ENCODE measurements at regions not wholly inside any gene's neighbourhood (a gene's known extent, or its start where the extent isn't known, plus 50 kb on each side); places are given as distances from the start of the nearest gene placed in this dataset.

DNA sequence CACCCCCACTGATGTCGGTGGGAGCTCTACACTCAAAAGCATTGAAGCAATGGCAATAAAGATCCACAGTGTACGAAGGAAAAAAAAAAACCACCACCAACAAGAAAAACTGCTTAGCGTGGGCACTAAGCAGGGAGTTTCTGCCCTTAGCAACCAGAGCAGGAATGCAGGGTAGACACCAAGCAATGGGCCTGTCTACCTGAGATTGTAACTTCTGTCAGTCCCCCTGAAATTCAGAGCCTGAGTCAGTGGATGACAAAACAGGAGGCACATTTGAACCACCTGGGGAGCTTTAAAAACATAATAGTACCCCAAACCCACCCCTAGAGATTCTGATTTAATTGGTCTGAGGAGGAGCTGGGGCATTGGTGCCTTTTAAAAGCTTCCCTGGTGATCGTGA lies 275.2 kb downstream of the SATB1 start:
- H3K9me1 ChIP-seq (ENCODE audit: control insufficient read depth, extremely low read depth, insufficient read depth, low read length), result no peaks in the 10 kb centered on the region
- no peak for FAIRE-seq
- no peak overlapping the region for H3K4me2 ChIP-seq (ENCODE audit: control insufficient read depth, extremely low read depth, insufficient read depth, low read depth, low read length)
- no peaks in the 10 kb centered on the region for H3K27me3 ChIP-seq (ENCODE audit: control insufficient read depth, extremely low read depth, insufficient read depth, low read length)
- H3K9me3 ChIP-seq (ENCODE audit: control insufficient read depth, low read depth, low read length), result no peaks in the 10 kb centered on the region
- no peaks in the 10 kb centered on the region for H3K79me2 ChIP-seq (ENCODE audit: control insufficient read depth, insufficient read depth, low read length)
- no peak for DNase-seq (ENCODE audit: low read depth, low spot score)
- no peak overlapping the region for H2AFZ ChIP-seq (ENCODE audit: control insufficient read depth, low read length)
- peaks cover 8% of the 10 kb centered on the region for H3K4me1 ChIP-seq (ENCODE audit: control insufficient read depth, extremely low read depth, insufficient read depth, low read length)
- no peak overlapping the region for H3K4me3 ChIP-seq (ENCODE audit: control insufficient read depth in 2 of 3, extremely low read depth in 1 of 3, insufficient read depth in 2 of 3, low read depth in 1 of 3, low read length in 3 of 3)
- H3K9ac ChIP-seq (ENCODE audit: control insufficient read depth, extremely low read depth, insufficient read depth, low read length), result no peak overlapping the region
- H4K20me1 ChIP-seq (ENCODE audit: control insufficient read depth, extremely low read depth, insufficient read depth, low read length), result no peaks in the 10 kb centered on the region
- no peak for TF ChIP-seq EZH2 (IDR thresholded peaks at IDR 0.05; ENCODE audit: low read length)
- no peak overlapping the region for H3K27ac ChIP-seq (ENCODE audit: control insufficient read depth, insufficient read depth, low read length)
- H3K36me3 ChIP-seq (ENCODE audit: control insufficient read depth in 2 of 2, extremely low read depth in 1 of 2, insufficient read depth in 2 of 2, low read length in 2 of 2), result no peaks in the 10 kb centered on the region
- dilution Hi-C loops (cut with MboI; ENCODE audit: extremely low pct_ligation_motif_present, low sequenced_read_pairs), result no loop called here

DNA sequence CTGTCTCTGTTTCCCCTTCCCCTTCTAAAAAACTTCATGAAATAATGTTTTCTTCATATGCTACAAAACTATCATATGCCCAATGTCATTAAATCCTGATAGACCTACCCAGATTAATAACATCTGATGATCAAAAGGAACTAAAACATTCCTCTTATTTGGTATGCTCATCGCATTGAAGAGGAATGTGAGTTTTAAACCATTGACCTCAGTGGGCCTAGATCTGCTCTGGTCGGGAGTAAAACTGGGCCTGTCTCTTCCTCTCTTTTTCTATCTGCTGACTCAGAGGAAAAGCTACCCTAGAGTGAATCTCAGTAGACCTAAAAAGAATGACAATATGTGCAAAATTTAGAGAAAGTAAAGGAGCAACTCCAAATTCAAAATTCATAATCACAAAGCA lies 275.8 kb downstream of the SATB1 start:
- H3K4me2 ChIP-seq (ENCODE audit: control insufficient read depth, extremely low read depth, insufficient read depth, low read depth, low read length), result no peak overlapping the region
- no peaks in the 10 kb centered on the region for H3K9me3 ChIP-seq (ENCODE audit: control insufficient read depth, low read depth, low read length)
- no peak overlapping the region for H3K9ac ChIP-seq (ENCODE audit: control insufficient read depth, extremely low read depth, insufficient read depth, low read length)
- no peaks in the 10 kb centered on the region for H3K36me3 ChIP-seq (ENCODE audit: control insufficient read depth in 2 of 2, extremely low read depth in 1 of 2, insufficient read depth in 2 of 2, low read length in 2 of 2)
- no peak for FAIRE-seq
- no peaks in the 10 kb centered on the region for H3K9me1 ChIP-seq (ENCODE audit: control insufficient read depth, extremely low read depth, insufficient read depth, low read length)
- no peaks in the 10 kb centered on the region for H4K20me1 ChIP-seq (ENCODE audit: control insufficient read depth, extremely low read depth, insufficient read depth, low read length)
- no peak overlapping the region for H3K4me3 ChIP-seq (ENCODE audit: control insufficient read depth in 2 of 3, extremely low read depth in 1 of 3, insufficient read depth in 2 of 3, low read depth in 1 of 3, low read length in 3 of 3)
- H3K27ac ChIP-seq (ENCODE audit: control insufficient read depth, insufficient read depth, low read length), result no peak overlapping the region
- DNase-seq (ENCODE audit: low read depth, low spot score), result no peak
- H2AFZ ChIP-seq (ENCODE audit: control insufficient read depth, low read length), result no peak overlapping the region
- TF ChIP-seq EZH2 (IDR thresholded peaks at IDR 0.05; ENCODE audit: low read length), result no peak
- TF ChIP-seq, protein P1, sequence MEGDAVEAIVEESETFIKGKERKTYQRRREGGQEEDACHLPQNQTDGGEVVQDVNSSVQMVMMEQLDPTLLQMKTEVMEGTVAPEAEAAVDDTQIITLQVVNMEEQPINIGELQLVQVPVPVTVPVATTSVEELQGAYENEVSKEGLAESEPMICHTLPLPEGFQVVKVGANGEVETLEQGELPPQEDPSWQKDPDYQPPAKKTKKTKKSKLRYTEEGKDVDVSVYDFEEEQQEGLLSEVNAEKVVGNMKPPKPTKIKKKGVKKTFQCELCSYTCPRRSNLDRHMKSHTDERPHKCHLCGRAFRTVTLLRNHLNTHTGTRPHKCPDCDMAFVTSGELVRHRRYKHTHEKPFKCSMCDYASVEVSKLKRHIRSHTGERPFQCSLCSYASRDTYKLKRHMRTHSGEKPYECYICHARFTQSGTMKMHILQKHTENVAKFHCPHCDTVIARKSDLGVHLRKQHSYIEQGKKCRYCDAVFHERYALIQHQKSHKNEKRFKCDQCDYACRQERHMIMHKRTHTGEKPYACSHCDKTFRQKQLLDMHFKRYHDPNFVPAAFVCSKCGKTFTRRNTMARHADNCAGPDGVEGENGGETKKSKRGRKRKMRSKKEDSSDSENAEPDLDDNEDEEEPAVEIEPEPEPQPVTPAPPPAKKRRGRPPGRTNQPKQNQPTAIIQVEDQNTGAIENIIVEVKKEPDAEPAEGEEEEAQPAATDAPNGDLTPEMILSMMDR (optimal IDR thresholded peaks at IDR 0.05 in 1 of 3, IDR thresholded peaks at IDR 0.05 in 1 of 3, conservative IDR thresholded peaks at IDR 0.05 in 1 of 3; ENCODE audit: extremely low read depth in 1 of 3, insufficient read depth in 2 of 3, low read length in 3 of 3), result no peak
- peaks cover 8% of the 10 kb centered on the region for H3K4me1 ChIP-seq (ENCODE audit: control insufficient read depth, extremely low read depth, insufficient read depth, low read length)
- H3K27me3 ChIP-seq (ENCODE audit: control insufficient read depth, extremely low read depth, insufficient read depth, low read length), result no peaks in the 10 kb centered on the region
- dilution Hi-C loops (cut with MboI; ENCODE audit: extremely low pct_ligation_motif_present, low sequenced_read_pairs), result no loop called here
- H3K79me2 ChIP-seq (ENCODE audit: control insufficient read depth, insufficient read depth, low read length), result no peaks in the 10 kb centered on the region

DNA sequence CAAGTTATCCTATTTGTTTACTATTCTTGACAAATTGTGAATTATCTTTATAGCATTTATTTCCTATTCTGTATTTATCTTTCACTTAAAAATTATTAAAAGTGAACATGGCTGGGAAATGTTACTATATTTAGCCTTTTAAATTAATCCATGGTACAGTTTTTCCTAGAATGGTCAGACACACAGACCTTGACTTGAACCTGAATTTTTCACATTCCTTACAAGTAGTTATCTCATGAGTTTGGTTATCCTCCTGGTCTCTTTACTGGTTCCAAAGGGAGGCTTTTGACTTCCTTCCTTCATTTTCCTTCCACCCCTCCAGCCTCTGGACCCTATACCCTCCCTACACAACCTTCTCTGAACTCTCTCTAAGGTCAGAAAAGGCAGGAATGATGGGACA lies 280.6 kb downstream of the SATB1 start:
- Histone ChIP-seq H3K4me2 (ENCODE audit: control insufficient read depth, extremely low read depth, insufficient read depth, low read depth, low read length) (no peak overlapping the region), H3K9me1 (ENCODE audit: control insufficient read depth, extremely low read depth, insufficient read depth, low read length) (no peaks in the 10 kb centered on the region), H3K9me3 (ENCODE audit: control insufficient read depth, low read depth, low read length) (no peaks in the 10 kb centered on the region), H3K79me2 (ENCODE audit: control insufficient read depth, insufficient read depth, low read length) (no peaks in the 10 kb centered on the region), H3K4me3 (ENCODE audit: control insufficient read depth in 2 of 3, extremely low read depth in 1 of 3, insufficient read depth in 2 of 3, low read depth in 1 of 3, low read length in 3 of 3) (no peak overlapping the region), H3K27ac (ENCODE audit: control insufficient read depth, insufficient read depth, low read length) (no peak overlapping the region), H3K4me1 (ENCODE audit: control insufficient read depth, extremely low read depth, insufficient read depth, low read length) (peaks cover 5% of the 10 kb centered on the region), H3K27me3 (ENCODE audit: control insufficient read depth, extremely low read depth, insufficient read depth, low read length) (no peaks in the 10 kb centered on the region), H3K9ac (ENCODE audit: control insufficient read depth, extremely low read depth, insufficient read depth, low read length) (no peak overlapping the region), H3K36me3 (ENCODE audit: control insufficient read depth in 2 of 2, extremely low read depth in 1 of 2, insufficient read depth in 2 of 2, low read length in 2 of 2) (no peaks in the 10 kb centered on the region), H4K20me1 (ENCODE audit: control insufficient read depth, extremely low read depth, insufficient read depth, low read length) (no peaks in the 10 kb centered on the region), H2AFZ (ENCODE audit: control insufficient read depth, low read length) (no peak overlapping the region)
- FAIRE-seq (no peak), DNase-seq (ENCODE audit: low read depth, low spot score) (no peak)
- dilution Hi-C loops (cut with MboI; ENCODE audit: extremely low pct_ligation_motif_present, low sequenced_read_pairs), result no loop called here
- TF ChIP-seq, protein P1 (optimal IDR thresholded peaks at IDR 0.05 in 1 of 3, IDR thresholded peaks at IDR 0.05 in 1 of 3, conservative IDR thresholded peaks at IDR 0.05 in 1 of 3; ENCODE audit: extremely low read depth in 1 of 3, insufficient read depth in 2 of 3, low read length in 3 of 3), result no peak
- TF ChIP-seq EZH2 (IDR thresholded peaks at IDR 0.05; ENCODE audit: low read length), result no peak
